ENCODE measurements at regions not wholly inside any gene's neighbourhood (a gene's known extent, or its start where the extent isn't known, plus 50 kb on each side); places are given as distances from the start of the nearest gene placed in this dataset.

- no peak overlapping the region for H3K27ac ChIP-seq (ENCODE audit: low read depth, low read length)
- H3K36me3 ChIP-seq (ENCODE audit: control insufficient read depth, insufficient read depth, low read length) = no peaks in the 10 kb centered on the region
- no peaks in the 10 kb centered on the region for H3K4me1 ChIP-seq (ENCODE audit: control insufficient read depth, insufficient read depth, low read length)
- DNase-seq (ENCODE audit: low read depth in 4 of 6, low spot score in 6 of 6) = no peak
- H3K27me3 ChIP-seq (ENCODE audit: control insufficient read depth, insufficient read depth, low read length) = no peaks in the 10 kb centered on the region
- H3K9me3 ChIP-seq (ENCODE audit: control insufficient read depth, insufficient read depth, low read length) = no peaks in the 10 kb centered on the region
- no peak overlapping the region for H3K4me3 ChIP-seq (ENCODE audit: low read depth, low read length)
- no CpG with 5 or more reads among the region's 3 CpGs for WGBS (ENCODE audit: insufficient coverage)
Measured at GRCh38 chr12:46711756-46712155, 114.0 kb downstream of the SLC38A4 start.

- Histone ChIP-seq H3K36me3 (ENCODE audit: control insufficient read depth, insufficient read depth, low read length) (no peaks in the 10 kb centered on the region), H3K4me3 (ENCODE audit: low read depth, low read length) (no peak overlapping the region), H3K4me1 (ENCODE audit: control insufficient read depth, insufficient read depth, low read length) (no peaks in the 10 kb centered on the region), H3K27ac (ENCODE audit: low read depth, low read length) (no peak overlapping the region), H3K27me3 (ENCODE audit: control insufficient read depth, insufficient read depth, low read length) (no peaks in the 10 kb centered on the region), H3K9me3 (ENCODE audit: control insufficient read depth, insufficient read depth, low read length) (no peaks in the 10 kb centered on the region)
- 81% methylated on average over 5 of the region's 9 CpGs for WGBS (ENCODE audit: insufficient coverage)
- no peak for DNase-seq (ENCODE audit: low read depth in 4 of 6, low spot score in 6 of 6)
Measured at GRCh38 chr12:46710125-46710743, 115.6 kb downstream of the SLC38A4 start.

- Histone ChIP-seq H3K27ac (ENCODE audit: low read depth, low read length) (no peak overlapping the region), H3K9me3 (ENCODE audit: control insufficient read depth, insufficient read depth, low read length) (no peaks in the 10 kb centered on the region), H3K27me3 (ENCODE audit: control insufficient read depth, insufficient read depth, low read length) (no peaks in the 10 kb centered on the region), H3K36me3 (ENCODE audit: control insufficient read depth, insufficient read depth, low read length) (no peaks in the 10 kb centered on the region), H3K4me3 (ENCODE audit: low read depth, low read length) (no peak overlapping the region), H3K4me1 (ENCODE audit: control insufficient read depth, insufficient read depth, low read length) (no peaks in the 10 kb centered on the region)
- 83% methylated on average over 6 of the region's 9 CpGs for WGBS (ENCODE audit: insufficient coverage)
- DNase-seq (ENCODE audit: low read depth in 4 of 6, low spot score in 6 of 6) = no peak
Measured at GRCh38 chr12:46702581-46703344, 123.0 kb downstream of the SLC38A4 start.

GRCh38 chr12:46701356-46701755 is 124.4 kb downstream of the SLC38A4 start:
- Histone ChIP-seq H3K36me3 (ENCODE audit: control insufficient read depth, insufficient read depth, low read length) (no peaks in the 10 kb centered on the region), H3K27me3 (ENCODE audit: control insufficient read depth, insufficient read depth, low read length) (no peaks in the 10 kb centered on the region), H3K4me1 (ENCODE audit: control insufficient read depth, insufficient read depth, low read length) (no peaks in the 10 kb centered on the region), H3K4me3 (ENCODE audit: low read depth, low read length) (no peak overlapping the region), H3K27ac (ENCODE audit: low read depth, low read length) (no peak overlapping the region), H3K9me3 (ENCODE audit: control insufficient read depth, insufficient read depth, low read length) (no peaks in the 10 kb centered on the region)
- no peak for DNase-seq (ENCODE audit: low read depth in 4 of 6, low spot score in 6 of 6)

- Histone ChIP-seq H3K36me3 (ENCODE audit: control insufficient read depth, insufficient read depth, low read length) (no peaks in the 10 kb centered on the region), H3K27me3 (ENCODE audit: control insufficient read depth, insufficient read depth, low read length) (no peaks in the 10 kb centered on the region), H3K9me3 (ENCODE audit: control insufficient read depth, insufficient read depth, low read length) (no peaks in the 10 kb centered on the region), H3K27ac (ENCODE audit: low read depth, low read length) (no peak overlapping the region), H3K4me1 (ENCODE audit: control insufficient read depth, insufficient read depth, low read length) (no peaks in the 10 kb centered on the region), H3K4me3 (ENCODE audit: low read depth, low read length) (no peak overlapping the region)
- DNase-seq (ENCODE audit: low read depth in 4 of 6, low spot score in 6 of 6) = no peak
Measured at GRCh38 chr12:46699986-46700385, 125.8 kb downstream of the SLC38A4 start.

- Histone ChIP-seq H3K27me3 (ENCODE audit: control insufficient read depth, insufficient read depth, low read length) (no peaks in the 10 kb centered on the region), H3K4me1 (ENCODE audit: control insufficient read depth, insufficient read depth, low read length) (no peaks in the 10 kb centered on the region), H3K4me3 (ENCODE audit: low read depth, low read length) (no peak overlapping the region), H3K36me3 (ENCODE audit: control insufficient read depth, insufficient read depth, low read length) (no peaks in the 10 kb centered on the region), H3K9me3 (ENCODE audit: control insufficient read depth, insufficient read depth, low read length) (no peaks in the 10 kb centered on the region), H3K27ac (ENCODE audit: low read depth, low read length) (no peak overlapping the region)
- no peak for DNase-seq (ENCODE audit: low read depth in 4 of 6, low spot score in 6 of 6)
Measured at GRCh38 chr12:46698003-46698402, 127.8 kb downstream of the SLC38A4 start.

GRCh38 chr12:46693518-46693917 is 132.3 kb downstream of the SLC38A4 start:
- no peaks in the 10 kb centered on the region for H3K27me3 ChIP-seq (ENCODE audit: control insufficient read depth, insufficient read depth, low read length)
- no peak overlapping the region for H3K4me3 ChIP-seq (ENCODE audit: low read depth, low read length)
- no peaks in the 10 kb centered on the region for H3K4me1 ChIP-seq (ENCODE audit: control insufficient read depth, insufficient read depth, low read length)
- no peaks in the 10 kb centered on the region for H3K9me3 ChIP-seq (ENCODE audit: control insufficient read depth, insufficient read depth, low read length)
- no peaks in the 10 kb centered on the region for H3K36me3 ChIP-seq (ENCODE audit: control insufficient read depth, insufficient read depth, low read length)
- no CpG with 5 or more reads among the region's 2 CpGs for WGBS (ENCODE audit: insufficient coverage)
- no peak overlapping the region for H3K27ac ChIP-seq (ENCODE audit: low read depth, low read length)
- DNase-seq (ENCODE audit: low read depth in 4 of 6, low spot score in 6 of 6) = no peak

- Histone ChIP-seq H3K27me3 (ENCODE audit: control insufficient read depth, insufficient read depth, low read length) (no peaks in the 10 kb centered on the region), H3K27ac (ENCODE audit: low read depth, low read length) (no peak overlapping the region), H3K9me3 (ENCODE audit: control insufficient read depth, insufficient read depth, low read length) (no peaks in the 10 kb centered on the region), H3K36me3 (ENCODE audit: control insufficient read depth, insufficient read depth, low read length) (no peaks in the 10 kb centered on the region), H3K4me3 (ENCODE audit: low read depth, low read length) (no peak overlapping the region), H3K4me1 (ENCODE audit: control insufficient read depth, insufficient read depth, low read length) (no peaks in the 10 kb centered on the region)
- 100% methylated on average over 2 of the region's 4 CpGs for WGBS (ENCODE audit: insufficient coverage)
- DNase-seq (ENCODE audit: low read depth in 4 of 6, low spot score in 6 of 6) = no peak
Measured at GRCh38 chr12:46693034-46693433, 132.8 kb downstream of the SLC38A4 start.

GRCh38 chr12:46692606-46693005 is 133.2 kb downstream of the SLC38A4 start:
- no peak overlapping the region for H3K27ac ChIP-seq (ENCODE audit: low read depth, low read length)
- H3K4me1 ChIP-seq (ENCODE audit: control insufficient read depth, insufficient read depth, low read length) = no peaks in the 10 kb centered on the region

GRCh38 chr12:46686267-46686942 is 139.4 kb downstream of the SLC38A4 start:
- H3K36me3 ChIP-seq (ENCODE audit: control insufficient read depth, insufficient read depth, low read length) = no peaks in the 10 kb centered on the region
- no peak for DNase-seq (ENCODE audit: low read depth in 4 of 6, low spot score in 6 of 6)
- no peaks in the 10 kb centered on the region for H3K27me3 ChIP-seq (ENCODE audit: control insufficient read depth, insufficient read depth, low read length)
- H3K9me3 ChIP-seq (ENCODE audit: control insufficient read depth, insufficient read depth, low read length) = no peaks in the 10 kb centered on the region
- H3K4me1 ChIP-seq (ENCODE audit: control insufficient read depth, insufficient read depth, low read length) = no peaks in the 10 kb centered on the region
- WGBS (ENCODE audit: insufficient coverage) = no CpG with 5 or more reads among the region's 3 CpGs
- no peak overlapping the region for H3K4me3 ChIP-seq (ENCODE audit: low read depth, low read length)
- no peak overlapping the region for H3K27ac ChIP-seq (ENCODE audit: low read depth, low read length)

More at GRCh38 chr12:46692606-46693005, 133.2 kb downstream of the SLC38A4 start:
- no CpG with 5 or more reads among the region's 3 CpGs for WGBS (ENCODE audit: insufficient coverage)
- no peaks in the 10 kb centered on the region for H3K36me3 ChIP-seq (ENCODE audit: control insufficient read depth, insufficient read depth, low read length)
- no peaks in the 10 kb centered on the region for H3K9me3 ChIP-seq (ENCODE audit: control insufficient read depth, insufficient read depth, low read length)
- no peak overlapping the region for H3K4me3 ChIP-seq (ENCODE audit: low read depth, low read length)
- no peak for DNase-seq (ENCODE audit: low read depth in 4 of 6, low spot score in 6 of 6)
- no peaks in the 10 kb centered on the region for H3K27me3 ChIP-seq (ENCODE audit: control insufficient read depth, insufficient read depth, low read length)
